NCI-H345 treated with DMSO at 0.1 percent for 48 hours (cell line): ENCODE measurements at regions not wholly inside any gene's neighbourhood (a gene's known extent, or its start where the extent isn't known, plus 50 kb on each side); places are given as distances from the start of the nearest gene placed in this dataset.
A peak's percentile ranks its signal among the peaks of the same experiment; 100 is the strongest.
"Not testable (repeated sequence)": the region's sequence is repeated elsewhere in the genome, so short reads cannot be mapped to it uniquely, and the experiment has no call there.

Experiments used
- DNase-seq: peaks from one replicate; lab custom pipeline; 2025; ENCODE audit not compliant: unreplicated experiment; lab: John Stamatoyannopoulos, UW

DNA sequence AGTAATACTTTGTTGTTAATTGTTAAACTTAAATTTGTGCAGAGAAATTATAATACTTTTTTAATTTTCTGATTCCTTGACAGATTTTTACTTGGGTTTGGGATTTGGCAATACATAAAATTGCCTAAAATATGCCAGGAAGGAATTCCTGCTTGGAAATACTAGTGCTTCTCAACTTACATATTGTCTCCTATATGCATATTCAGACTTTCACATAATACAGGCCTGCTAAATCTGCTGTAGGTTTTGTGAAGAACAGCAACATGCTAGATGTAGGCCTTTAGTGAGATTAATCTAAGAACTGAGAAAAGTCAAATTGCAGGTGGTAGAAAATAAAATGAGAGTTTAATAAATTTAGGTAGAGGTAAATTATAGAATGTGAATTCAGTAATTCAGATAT is 468.5 kb upstream of the MIS18BP1 start:
- no peak for DNase-seq

DNA sequence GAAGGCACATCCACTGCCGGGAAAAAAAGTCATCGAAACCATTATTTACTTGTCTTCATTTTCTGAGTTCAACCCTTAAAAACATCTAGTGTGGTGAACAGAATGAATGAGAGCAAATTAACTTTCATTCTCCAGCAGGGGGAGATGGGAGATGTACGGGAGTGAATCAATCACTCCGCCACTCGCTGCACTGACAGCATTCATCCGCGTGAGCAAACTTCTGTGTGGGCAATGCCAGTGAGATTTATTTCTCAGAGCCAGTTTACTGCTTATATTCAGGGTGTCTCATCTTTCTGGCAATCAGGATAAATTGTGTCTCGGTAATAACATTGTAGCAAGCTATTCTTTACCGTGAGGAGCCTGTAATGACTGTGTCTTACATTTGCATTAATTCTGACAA is 463.6 kb upstream of the MIS18BP1 start:
- no peak for DNase-seq

DNA sequence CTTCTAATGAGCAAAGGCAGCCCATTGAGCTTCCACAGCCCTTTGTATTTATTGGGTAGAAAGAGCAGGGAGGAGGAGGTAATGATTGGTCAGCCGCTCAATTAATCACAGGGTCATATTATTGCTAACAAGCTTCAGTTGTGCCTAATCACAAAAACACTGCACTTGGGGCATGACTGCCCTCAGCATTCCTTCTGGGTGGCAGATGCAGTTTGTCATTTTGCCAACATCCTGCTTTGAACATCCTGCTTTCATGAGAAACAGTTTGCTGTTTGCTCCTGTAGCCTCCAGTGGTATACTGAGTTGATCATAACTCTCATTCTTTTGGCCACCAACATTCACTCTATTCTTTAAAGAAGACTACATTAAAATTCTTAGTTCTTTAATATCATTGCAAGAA is 462.9 kb upstream of the MIS18BP1 start:
- no peak for DNase-seq

DNA sequence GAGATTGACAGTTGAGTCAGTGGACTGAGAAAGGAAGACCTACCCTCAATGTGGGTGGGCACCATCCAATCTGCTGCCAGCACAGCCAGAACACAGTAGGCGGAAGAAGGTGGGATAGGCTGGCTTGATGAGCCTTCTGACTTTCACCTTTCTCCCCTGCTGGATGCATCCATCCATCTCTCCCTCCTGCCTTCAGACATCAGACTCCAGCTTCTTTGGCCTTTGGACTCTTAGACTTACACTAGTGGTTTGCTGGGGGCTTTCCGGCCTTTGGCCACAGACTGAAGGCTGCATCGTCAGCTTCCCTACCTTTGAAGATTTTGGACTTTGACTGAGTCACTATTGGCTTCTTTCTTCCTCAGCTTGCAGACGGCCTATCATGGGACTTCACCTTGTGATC is 456.5 kb upstream of the MIS18BP1 start:
- DNase-seq = no peak

DNA sequence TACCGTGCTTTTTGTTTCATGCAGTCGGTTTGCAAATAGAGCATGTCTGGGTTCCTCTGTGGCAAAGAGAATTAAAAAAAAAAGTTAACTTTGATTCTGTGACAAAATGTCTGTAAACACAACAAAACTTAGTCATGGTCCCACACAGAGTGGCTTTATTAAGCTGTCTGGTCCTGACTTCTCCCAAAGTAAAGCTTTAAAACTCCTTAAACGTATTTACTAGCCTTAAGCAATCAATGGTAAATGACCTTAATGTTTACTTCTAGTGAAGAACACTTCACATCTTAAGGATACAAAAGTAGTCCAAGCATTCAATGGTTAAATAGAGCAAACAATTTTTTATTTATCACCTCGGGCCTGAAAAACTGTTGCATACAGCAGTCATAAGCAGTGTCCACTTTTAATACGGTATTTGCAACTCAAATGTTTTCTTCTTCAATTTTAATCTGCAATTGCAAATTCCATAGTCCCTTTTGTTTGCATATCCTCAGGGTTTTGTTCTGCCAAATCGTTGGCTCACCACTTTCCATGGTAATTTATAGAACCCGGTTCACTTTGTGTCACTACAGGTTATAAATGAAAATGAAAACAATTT is 453.0 kb upstream of the MIS18BP1 start:
- DNase-seq = no peak

DNA sequence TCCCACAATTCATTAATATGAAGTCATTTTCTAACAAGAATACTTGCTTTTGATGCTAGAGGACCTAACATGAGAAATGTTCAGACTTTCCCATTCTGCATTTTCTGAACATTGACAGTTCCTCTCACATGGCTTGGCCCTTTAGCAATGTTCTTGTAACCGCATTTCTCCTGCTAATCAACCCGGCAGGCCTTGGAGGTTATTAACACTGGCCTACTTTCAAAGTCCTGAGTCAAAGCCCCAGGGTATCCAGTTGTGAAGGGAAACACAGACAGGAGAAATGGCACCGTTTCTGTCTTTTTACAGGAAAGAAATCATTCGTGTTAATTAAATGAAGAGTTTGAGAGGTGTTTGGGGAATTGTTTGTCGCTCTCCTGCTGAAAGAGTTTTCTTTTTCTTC is 446.5 kb upstream of the MIS18BP1 start:
- DNase-seq = no peak

DNA sequence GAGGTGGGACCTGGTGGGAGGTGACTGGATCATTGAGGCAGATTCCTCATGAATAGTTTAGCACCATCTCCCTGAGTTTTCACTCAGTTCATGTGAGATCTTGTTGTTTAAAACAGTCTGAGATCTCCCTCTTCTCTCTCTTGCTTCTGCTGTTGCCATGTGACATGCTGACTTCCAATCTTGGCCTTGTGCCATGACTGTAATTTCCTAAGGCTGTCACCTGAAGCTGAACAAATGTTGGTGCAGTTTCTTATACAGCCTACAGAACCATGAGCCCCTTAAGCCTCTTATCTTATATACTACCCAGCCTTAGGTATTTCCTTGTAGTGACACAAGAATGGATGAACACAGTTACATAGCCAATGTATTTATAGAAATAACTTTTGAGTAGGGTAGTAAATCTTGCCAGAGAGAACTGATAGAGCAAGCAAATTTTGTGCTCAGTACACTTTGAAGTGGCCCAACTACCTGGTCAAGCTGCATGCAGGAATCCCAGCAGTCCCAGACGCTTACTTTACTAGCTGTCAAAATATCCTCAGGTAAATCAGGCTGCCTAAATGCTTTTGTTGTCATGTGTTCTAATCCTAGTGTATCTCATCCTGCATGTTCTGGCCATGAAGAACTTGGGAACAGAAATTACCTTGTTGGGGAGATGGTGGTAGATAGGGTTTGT is 445.6 kb upstream of the MIS18BP1 start:
- DNase-seq = peak; percentile 22

DNA sequence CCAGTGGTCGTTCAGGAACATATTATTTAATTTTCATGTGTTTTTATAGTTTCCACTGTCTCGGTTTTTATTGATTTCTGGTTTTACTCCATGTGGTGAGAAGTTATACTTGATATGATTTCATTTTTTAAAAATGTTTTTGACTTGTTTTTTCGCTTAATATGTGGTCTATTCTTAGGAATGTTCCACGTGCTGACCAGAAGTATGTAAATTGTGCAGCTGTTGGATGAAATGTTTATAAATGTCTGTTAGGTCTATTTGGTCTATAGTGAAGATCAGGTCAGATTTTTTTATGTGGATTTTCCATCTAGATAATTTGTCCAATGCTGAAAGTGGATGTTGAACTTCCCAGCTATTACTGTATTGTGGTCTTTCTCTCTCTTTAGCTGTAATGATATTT is 433.8 kb upstream of the MIS18BP1 start:
- DNase-seq = no peak

DNA sequence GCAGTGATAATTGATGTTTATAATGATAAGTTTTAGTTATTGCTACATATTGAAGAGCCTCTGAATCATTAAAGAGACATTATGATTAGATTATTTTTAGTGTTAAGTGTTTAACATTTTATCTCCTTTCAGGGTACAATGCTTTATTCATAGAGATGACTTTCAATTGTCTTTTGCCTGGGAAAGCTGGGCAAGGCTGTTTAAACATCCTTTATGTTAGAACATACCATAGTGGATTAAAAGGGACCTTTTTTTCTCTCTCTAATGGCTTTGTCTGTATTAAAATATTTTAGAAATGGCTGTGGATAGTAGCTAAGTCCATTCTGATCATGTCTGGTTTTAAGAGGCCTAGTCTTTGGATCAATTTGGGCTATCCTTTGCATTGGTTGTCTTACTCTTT is 427.5 kb upstream of the MIS18BP1 start:
- DNase-seq = no peak

DNA sequence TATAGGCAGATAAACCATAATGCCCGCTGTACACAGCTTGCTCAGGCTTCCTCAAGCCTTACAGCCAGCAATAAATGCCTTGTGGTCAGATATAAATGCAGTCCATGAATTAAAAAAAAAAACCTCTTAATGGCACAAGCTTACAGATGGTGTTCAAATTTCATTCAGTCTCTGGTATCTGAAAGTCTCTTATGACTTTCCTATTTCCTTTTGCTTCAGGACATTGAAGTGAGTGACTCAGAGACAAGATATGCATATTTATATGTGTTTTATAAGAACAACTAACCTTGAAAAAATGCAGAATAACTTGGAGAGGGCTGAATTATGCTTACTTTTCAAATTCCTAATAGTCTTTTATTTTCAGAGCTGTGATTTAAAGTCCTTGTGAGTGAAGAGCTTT is 426.9 kb upstream of the MIS18BP1 start:
- no peak for DNase-seq

DNA sequence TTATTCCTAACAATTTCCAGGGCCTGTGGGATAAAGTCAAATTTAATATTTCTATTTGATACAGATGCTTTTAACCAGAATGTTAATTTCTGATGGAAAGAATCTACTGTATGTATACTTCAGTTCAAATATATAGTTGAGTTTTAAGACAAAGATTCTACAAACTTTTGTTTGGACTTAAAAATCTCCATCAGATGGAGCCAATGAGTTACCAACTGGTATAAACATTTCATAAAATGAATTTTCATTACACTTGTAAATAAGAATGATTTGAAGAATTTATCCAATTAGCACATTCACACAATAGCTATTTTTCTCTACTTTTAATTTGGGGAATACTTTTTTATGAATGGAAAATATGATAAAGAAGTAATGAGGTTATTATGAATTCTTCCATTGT is 425.2 kb upstream of the MIS18BP1 start:
- DNase-seq = no peak

DNA sequence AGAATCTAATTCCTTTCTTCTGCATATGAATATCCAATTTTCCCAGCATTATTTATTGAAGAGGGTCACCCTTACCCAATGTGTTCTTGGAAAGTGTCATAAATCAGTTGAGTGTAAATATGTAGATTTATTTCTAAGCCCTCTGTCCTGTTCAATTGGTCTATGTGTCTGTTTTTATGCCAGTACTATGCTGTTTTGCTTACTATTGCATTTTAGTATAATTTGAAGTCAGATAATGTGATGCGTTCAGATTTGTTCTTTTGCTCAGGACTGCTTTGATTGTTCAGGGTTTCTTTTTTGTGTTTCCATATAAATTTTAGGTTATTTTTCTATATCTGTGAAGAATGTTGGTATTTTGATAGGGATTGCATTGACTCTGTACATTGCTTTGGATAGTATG is 420.4 kb upstream of the MIS18BP1 start:
- DNase-seq = no peak

DNA sequence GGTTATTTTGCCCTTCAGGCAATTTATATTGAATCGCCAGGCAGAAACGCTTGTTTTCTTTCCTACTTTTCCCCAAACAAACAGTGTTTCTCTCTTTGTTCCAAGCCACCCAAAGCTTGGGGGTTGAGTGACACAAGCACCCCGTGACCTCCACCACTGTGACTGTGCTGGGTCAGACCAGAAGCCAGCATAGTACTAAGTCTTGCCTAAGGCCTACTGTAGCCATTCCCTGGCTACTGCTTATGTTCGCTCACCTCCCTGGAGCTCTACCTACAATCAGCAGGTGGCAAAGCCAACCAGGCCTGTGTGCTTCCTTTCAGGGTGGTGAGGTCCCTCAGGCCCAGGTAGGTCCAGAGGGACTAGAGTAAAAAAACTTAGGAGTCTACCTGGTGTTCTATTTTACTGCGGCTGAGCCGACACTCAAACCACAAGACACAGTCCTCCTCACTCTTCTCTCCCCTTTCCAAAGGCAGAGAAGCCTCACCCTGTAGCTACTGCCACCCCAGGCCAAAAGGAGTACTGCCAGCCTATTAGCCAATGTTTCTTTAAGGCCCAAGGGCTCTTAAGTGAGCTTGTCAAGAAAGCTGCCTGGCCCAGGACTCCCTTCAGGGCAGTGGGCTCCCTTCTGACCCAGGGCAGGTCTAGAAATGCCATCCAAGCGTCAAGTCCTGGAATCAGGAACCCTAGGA is 411.8 kb upstream of the MIS18BP1 start:
- DNase-seq = no peak

DNA sequence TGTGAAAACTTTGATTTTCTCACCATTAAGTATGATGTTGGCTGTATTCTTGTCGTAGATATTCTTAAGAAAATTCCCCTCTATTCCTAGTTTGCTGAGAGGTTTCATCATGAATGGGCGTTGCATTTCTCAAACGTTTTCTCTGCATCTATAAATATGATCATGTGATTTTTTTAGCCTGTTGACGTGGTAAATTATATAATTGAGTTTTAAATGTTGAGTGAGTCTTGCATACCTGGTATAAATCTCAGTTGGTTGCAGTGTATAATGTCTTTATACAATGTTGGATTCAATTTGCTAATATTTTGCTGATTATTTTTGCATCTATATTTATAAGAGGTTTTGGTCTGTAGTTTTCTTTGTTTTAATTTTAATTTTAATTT is 405.9 kb upstream of the MIS18BP1 start:
- no peak for DNase-seq

DNA sequence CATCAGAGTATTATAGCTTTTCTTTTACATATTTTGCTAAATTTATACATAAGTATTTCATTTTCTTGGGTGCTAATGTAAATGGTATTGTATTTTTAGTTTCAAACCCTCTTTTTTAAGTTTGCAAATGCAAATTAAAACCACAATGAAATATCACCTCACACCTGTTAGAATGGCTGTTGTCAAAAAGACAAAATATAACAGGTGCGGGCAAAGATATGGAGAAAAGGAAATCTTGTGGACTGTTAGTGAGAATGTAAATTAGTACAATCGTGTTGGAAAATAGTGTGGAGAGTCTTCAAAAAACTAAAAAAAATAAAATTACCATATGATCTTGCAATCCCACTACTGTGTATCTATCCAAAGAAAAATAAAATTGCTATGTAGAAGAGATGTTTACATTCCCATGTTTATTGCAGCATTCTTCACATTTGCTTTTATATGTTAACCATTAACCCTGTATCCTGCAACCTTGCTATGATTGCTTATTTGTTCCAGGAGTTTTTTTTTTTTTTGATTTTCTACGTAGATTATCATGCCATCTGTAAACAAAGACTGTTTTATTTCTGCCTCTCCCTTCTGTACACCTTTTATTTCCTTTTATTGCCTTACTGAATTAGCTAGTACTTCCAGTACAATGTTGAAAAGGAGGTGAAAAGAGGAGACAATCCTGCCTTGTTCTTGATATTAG is 405.4 kb upstream of the MIS18BP1 start:
- no peak for DNase-seq

DNA sequence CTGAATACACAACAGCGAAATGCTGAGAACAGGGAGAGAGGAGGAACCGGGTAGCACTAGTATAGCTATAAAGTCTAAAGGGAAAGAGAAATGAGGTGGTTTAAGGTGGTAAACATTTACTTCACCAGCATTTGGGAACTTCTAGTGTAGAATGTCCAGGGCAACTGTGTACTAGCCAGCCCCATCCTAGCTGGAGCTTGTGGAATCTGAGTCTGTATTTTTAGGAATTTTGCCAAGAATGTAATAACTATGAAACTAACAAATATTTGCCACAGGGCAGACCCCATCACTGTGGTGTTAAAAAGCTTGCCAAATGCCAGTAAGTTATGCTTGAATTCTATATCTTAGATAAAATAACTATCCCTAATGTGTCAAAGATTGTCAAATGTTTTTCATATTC is 398.9 kb upstream of the MIS18BP1 start:
- DNase-seq = no peak

DNA sequence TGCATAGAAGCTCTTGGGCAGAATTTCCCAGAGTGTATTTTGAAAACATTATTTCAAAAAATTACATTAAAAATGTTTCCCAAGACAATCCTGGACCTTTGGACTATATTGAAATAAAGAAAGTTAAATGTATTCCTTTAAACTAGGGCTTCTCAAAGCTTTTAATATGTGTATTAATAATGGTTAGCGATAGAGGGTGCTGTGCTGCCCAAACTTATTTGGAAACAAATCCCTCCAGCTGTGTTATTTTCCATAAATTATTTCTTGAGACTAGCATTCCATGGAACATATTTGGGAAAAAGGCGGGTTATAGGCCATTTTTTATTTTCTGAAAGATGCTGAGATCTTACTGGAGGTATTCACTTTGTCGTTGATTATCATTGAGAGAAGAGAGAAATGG is 397.8 kb upstream of the MIS18BP1 start:
- DNase-seq = no peak

DNA sequence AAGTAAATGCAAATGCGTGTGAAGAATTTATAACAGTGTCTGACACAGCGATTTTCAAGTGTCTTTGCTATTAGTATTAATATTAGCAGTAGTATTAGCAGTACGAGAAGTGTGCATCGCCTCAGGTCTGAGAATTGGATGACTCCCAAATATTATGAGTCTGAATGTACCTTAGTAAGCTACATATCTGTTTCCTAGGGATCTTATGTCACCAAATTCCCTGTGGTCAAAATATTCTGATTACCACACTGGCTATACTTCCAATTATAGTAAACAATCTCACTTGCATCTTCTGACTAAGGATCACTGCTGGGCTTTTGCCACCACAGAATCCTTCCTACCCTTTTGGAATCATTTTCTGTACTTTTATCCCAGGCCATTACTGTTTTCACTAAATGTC is 396.0 kb upstream of the MIS18BP1 start:
- DNase-seq = no peak

DNA sequence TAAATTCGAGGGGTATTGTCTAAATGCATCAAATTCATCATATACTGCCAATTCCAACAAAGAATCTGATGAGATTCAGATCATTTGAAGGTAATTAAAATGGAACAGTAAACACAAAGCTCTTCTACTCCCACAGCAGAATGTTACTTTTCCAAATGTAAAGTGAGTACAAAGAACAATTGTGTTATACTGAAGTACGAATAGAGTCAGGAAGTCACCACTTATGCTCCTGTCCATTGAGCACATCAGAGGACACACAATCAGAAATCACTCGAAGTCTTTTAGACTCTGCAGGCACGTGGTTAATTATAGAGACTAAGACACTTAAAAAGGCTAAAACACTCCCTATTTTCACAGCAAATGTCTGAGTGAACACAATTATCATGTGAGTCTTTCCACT is 388.5 kb upstream of the MIS18BP1 start:
- peak; percentile 3 for DNase-seq

DNA sequence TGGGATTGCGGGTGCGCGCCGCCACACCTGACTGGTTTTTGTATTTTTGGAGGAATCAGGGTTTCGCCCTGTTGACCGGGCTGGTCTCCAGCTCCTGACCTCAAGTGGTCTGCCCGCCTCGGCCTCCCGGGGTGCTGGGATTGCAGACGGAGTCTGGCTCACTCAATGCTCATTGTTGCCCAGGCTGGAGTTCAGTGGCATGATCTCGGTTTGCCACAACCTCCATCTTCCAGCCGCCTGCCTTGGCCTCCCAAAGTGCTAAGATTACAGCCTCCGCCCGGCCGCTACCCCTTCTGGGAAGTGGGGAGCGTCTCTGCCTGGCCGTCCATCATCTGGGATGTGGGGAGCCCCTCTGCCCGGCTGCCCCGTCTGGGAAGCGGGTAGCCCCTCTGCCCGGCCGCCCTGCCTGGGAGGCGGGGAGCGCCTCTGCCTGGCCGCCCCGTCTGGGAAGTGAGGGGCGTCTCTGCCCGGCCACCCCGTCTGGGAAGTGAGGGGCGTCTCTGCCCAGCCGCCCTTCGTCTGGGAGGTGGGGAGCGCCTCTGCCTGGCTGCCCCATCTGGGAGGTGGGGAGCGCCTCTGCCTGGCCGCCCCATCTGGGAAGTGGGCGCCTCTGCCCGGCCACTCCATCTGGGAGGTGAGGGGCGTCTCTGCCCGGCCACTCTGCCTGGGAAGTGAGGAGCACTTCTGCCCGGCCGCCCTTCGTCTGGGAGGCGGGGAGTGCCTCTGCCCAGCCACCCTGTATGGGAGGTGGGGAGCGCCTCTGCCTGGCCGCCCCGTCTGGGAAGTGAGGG is 381.8 kb upstream of the MIS18BP1 start:
- DNase-seq = not testable (repeated sequence)

DNA sequence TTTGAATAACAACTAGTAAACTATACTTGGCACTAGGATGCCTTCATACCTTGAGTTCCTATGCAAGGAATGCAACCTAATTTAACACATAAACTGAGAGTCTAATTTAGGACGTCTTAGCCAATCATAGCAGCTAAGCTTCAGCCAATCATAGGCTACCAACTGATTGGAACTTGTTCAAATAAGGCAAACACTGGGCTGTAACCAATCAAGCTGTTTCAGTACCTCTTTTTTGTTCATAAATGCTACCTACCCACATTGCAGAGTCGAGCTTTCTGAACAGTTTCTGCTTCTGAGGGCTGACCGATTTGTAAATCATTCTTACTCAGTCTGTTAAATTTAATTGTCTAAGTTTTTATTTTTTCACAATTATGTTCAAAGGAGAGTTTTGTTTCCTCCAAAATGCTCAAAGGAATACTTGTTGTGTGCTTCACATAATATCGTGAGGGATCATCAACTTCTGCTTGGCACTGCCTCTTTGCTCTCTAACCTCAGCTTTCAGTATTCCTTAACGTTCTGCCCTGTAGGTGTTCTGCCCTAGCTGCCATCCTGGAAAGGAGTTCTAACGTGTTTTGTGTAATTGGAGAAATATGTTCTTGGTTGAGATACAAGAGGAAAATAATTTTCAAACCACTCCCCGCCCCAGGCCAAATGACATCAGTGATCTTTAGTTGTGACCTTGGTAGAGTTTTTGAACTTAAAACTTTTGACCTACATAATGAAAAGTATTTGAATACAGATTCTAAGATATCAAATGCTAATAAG is 380.4 kb upstream of the MIS18BP1 start:
- no peak for DNase-seq
